HG03442 (cell line): ENCODE measurements at regions not wholly inside any gene's neighbourhood (a gene's known extent, or its start where the extent isn't known, plus 50 kb on each side); places are given as distances from the start of the nearest gene placed in this dataset.

Experiments used
- ATAC-seq: cut with Tn5 transposase; IDR thresholded peaks from one replicate; pipeline ENCODE4 v1.9.1; 2021; ENCODE audit warnings: mild to moderate bottlenecking, moderate library complexity; ENCODE audit not compliant: unreplicated experiment

DNA sequence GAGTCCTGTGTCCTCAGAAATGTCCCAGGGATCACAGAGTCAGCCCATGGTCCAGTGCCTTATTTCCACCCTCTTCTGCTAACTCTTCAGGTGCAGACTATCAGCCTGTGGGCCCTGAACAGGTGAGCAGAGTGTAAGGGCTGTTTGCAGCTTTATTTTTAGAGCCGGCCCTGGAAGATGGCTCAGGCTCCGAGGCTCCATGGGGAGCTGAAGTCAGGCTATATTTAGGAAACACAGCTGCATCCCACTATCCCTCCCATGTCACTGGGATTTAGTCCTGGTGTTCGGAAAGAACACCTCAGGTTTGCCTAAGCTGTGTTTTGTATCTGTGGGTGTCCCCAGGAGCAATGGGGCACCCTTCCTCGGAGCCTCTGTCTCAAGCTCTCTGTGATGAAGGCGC is 126.9 kb downstream of the RPS24 start:
- no peak for ATAC-seq

DNA sequence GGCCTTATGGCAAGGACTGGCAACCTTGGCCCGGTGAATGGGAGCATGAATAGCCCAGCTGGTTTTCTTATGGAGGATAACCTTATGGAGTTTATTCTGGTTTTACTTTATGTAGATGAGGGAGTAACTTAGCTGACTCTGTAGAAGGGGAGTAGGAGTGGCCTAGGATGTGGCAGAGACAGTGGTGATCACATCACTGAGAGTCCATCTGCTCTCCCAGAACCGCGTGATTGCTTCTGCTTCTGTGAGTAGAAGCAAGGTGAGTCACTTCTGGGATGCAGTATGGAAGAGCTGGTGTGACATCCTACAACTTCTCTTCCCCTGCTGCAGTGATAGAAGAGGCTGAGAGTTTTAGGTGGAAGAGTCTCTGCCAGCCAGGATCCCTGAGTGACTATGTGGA is 129.2 kb downstream of the RPS24 start:
- ATAC-seq = no peak

GRCh38 chr10:78164702-78165101 is 131.0 kb downstream of the RPS24 start:
- ATAC-seq = no peak

DNA sequence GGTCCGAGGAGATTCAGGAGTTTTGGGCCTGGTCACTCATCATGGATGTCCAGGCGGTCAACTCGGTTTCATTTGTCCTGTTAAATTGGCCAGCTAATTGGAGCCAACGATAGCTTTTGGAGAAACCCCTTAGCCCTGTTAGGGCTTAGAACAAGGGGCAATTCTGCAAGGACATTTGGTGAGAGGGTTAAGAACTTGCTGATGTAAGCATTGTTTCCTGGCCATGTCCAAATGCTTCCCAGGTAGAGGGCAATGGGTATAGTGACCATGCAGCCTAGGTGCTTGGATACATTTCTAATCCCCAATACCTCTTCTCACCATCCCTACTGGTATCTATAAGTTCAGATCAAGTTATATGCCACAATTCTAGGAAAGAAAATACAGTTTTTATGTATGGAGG is 131.5 kb downstream of the RPS24 start:
- ATAC-seq = no peak

- no peak for ATAC-seq
Observed at GRCh38 chr10:78165617-78166016, 132.0 kb downstream of the RPS24 start.

GRCh38 chr10:78166261-78166660 is 132.6 kb downstream of the RPS24 start:
- ATAC-seq = no peak

DNA sequence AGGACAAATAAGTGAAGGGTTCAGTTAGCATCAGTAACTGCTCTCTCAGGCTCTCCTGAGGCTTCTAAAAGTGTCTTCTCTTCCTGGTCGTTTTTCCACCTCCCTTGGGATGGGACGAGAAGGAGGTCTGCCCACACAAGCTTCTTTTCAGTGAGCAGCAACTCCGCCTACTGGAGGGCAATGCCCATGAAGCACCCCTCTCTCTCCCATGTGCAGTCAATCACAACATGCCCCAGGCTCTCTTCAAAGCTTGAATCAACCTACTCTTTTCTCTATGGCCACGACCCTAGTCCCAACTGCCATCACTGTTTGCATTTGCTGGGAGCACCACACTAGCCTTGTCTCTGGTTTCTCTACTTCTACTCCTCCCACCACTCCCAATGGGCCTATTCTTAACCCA is 135.6 kb downstream of the RPS24 start:
- no peak for ATAC-seq

DNA sequence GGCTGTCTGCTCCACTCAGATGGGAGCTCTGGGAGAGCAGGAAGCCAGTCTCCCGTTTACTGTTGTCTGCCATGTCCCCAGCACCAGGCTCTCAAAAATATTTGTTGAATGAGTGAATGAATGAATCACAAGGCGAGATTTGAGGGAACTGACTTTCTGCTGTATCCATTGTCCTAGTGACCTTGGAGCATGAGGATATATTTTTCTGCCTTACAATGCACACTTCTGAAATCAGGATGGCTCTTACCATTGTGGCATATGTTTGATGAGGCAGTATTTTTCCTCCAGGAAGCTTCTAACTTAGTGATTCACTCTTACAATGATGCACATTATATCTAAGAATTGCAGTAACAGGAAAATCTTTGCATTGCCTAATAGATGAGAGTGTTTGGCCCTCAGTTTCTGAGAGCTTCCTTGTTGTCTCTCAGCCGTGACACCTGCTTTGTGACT is 136.4 kb downstream of the RPS24 start:
- ATAC-seq = no peak

DNA sequence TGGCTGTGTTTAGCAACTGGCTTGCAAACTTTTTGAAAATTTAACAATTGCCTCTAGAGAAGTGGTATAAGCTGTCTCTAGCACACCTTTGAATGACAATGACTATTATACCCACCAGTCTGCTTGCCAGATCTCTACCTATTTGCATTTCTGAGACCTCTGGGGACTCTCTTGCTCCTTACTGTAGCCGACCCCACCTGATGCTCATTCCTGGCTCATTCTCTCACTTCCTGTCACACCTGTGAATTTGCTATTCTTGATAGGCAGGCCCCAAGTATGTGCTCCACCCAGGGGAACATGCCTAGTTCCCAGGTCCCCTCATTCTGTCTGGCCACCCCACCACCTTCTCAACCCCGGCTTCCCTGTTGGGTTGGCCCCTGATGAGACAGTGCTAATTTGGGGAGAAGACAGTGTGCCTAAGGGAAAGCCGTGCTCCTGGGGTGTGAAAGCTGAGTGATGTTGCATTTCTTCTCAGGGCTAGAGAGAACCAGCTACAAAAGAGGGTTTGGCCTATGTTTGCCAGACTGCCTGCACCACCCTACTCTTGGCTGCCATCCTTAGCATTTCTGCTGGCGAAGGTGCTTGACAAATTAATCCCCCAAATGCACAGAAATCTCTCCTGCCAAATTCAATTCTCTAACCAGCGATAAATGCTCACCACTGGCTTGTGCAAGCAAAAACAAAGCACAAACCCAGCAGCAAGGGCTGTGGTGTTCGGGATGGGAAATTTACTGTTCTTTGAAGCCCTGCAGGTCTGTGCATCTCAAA is 138.2 kb downstream of the RPS24 start:
- ATAC-seq = no peak

- no peak for ATAC-seq
Observed at GRCh38 chr10:78173360-78174015, 139.8 kb downstream of the RPS24 start.

DNA sequence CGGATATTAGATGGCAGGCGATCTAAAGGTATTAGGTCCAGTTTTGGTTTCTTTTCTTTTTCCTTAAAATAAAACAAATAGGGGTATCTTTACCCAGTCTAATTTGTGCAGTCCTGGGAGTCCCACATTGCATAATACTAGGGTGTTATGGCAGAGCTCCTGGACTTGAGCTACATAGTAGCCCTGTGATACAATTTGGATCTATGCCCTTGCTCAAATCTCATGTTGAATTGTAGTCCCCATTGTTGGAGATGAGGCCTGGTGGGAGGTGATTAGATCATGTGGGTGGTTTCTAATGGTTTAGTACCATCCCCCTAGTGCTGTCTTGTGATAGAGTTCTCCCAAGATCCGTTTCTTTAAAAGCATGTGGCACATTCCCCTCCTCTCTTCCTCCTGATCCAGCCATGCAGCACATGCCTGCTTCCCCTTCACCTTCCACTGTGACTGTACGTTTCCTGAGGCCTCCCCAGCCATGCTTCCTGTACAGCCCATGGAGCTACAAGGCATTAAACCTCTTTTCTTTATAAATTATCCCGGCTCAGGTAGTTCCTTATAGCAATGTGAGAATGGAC is 141.9 kb downstream of the RPS24 start:
- no peak for ATAC-seq

- ATAC-seq = no peak
Observed at GRCh38 chr10:78176320-78177317, 143.0 kb downstream of the RPS24 start.

DNA sequence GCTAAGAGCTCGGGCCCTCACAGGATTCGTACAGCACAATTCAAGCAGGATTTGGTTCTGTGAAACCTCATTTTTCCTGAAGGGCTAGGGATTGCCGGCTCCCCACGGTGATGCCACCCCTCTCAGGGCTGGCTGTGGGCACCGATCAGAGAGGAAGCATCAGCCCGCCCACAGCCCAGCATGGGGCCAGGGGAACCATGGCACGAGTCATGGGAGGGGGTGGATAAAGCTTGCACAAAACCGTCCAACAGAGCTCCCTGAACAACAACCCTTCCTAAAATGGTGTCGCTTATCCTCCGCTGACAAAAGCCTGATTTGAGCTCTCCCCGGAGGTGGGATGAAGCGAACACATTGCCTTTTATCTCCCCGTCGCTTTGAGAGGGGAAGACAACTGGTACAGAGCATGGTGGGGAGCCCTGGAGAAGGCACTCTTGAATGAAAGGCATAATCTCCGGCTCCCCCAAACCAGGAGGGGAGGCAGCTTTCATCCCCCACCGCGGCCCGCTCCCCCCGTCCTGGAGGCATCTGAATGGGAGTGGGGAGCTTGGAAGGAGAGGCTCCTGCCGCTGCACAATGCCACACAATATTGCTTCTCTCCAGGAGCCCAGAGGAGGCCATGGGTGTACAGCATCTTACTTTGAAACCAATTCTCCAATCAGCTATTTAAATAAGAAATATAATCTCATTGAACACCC is 144.0 kb downstream of the RPS24 start:
- ATAC-seq = no peak

GRCh38 chr10:78178397-78178796 is 144.7 kb downstream of the RPS24 start:
- no peak for ATAC-seq

DNA sequence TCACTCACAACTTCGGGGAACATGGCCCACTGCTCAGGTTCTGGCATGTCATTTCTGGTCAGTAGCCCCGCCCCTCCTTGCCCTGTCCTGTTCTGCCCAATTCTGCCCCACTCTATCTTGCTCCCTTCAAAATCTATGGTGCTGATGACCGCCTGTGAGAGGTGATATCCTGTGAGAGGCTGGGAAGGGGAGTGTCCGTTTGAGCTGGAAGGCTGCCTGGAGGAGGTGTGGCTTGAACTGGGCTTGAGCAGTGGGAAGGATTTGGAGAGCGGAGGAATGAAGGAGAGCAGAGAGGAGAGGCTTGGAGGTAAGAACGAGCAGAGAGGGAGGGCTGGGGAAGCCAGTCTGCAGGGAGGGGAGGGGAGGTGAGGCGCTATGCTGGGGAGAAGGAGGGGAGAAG is 145.3 kb downstream of the RPS24 start:
- no peak for ATAC-seq

DNA sequence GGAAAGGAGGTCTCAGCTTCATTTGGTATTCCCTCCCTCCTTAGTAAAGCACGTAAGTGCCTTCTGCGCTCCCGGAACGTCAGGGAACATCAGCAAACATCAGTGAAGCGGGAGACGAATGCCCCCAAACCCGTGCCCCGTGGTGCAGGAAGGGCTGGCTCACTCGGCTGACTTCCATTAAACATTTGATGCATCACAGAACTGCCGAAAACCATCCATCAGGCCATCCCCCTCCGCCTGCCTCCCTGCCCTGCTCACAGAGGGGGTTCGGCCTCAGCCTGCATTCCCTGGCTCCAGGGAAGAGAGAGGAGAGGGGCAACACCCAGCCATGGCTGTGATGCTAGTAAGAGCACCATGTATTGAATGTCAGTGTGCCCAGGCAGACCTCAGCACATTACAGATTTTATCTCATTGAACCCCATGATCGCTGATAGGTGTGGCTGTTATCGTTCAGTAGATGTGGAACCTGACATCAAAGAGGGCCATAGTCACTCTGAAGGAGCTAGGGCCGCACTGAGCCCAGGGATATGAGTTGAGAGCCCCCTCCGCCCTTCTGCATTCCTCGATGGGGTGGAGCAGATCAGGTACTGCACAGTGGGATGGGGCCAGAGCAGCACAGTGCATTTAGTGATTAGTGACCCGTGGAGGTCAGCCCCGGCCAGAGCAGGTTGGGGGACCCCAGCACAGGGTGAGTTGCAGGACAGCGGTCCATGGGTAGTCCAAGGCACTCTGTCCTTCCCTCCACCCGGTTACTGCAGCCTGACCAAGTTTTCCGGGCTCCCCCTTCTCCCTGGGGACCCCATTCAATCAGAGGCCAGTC is 146.4 kb downstream of the RPS24 start:
- no peak for ATAC-seq

GRCh38 chr10:78181381-78182055 is 147.9 kb downstream of the RPS24 start:
- ATAC-seq = no peak

- ATAC-seq = no peak
Observed at GRCh38 chr10:78182841-78183240, 149.2 kb downstream of the RPS24 start.
